Left ventricle myocardium inferior (tissue), 1 donor: ENCODE measurements at regions not wholly inside any gene's neighbourhood (a gene's known extent, or its start where the extent isn't known, plus 50 kb on each side); places are given as distances from the start of the nearest gene placed in this dataset.
A peak's percentile ranks its signal among the peaks of the same experiment; 100 is the strongest.

Source experiments
- DNase-seq: peaks from one replicate; pipeline ENCODE4 v3.0.0-alpha.2; 2020
- H3K27ac ChIP-seq: fragments of 200-600 bp; replicated peaks from 2 replicates; pipeline ENCODE4 v1.8.0; 2021
- H3K27me3 ChIP-seq: fragments of 200-600 bp; 2 replicates; pipeline ENCODE4 v1.8.0; 2021; ENCODE audit warnings: low read depth
- H3K36me3 ChIP-seq: fragments of 200-600 bp; 2 replicates; pipeline ENCODE4 v1.8.0; 2021
- H3K4me1 ChIP-seq: fragments of 200-600 bp; 2 replicates; pipeline ENCODE4 v1.8.0; 2021
- H3K4me3 ChIP-seq: fragments of 200-600 bp; 2 replicates; pipeline ENCODE4 v1.8.0; 2021; ENCODE audit warnings: mild to moderate bottlenecking, moderate library complexity
- H3K9me3 ChIP-seq: fragments of 200-600 bp; replicated peaks from 2 replicates; pipeline ENCODE4 v1.8.0; 2021
- CTCF ChIP-seq: fragments of 200-600 bp; IDR thresholded peaks from 2 replicates; pipeline ENCODE4 v1.8.0; 2021; ENCODE audit warnings: antibody characterized with exemption, mild to moderate bottlenecking, borderline replicate concordance
- intact Hi-C: fragments of 100-400 bp; cut with micrococcal nuclease; formaldehyde crosslinking; loops from one replicate; pipeline ENCODE4 v1.11.0; 2022
- donor health status: DM: no; HTN: yes; CAD: no; lungs with severe emphysema.

GRCh38 chr9:746661-747434 lies 94.6 kb upstream of the DMRT1 start:
- H3K4me1 ChIP-seq = peaks cover 83% of the 10 kb centered on the region
- no peak for TF ChIP-seq CTCF
- peak overlapping the region; percentile 94 for H3K27ac ChIP-seq
- DNase-seq = no peak
- H3K4me3 ChIP-seq = no peak overlapping the region
- peaks cover 58% of the 10 kb centered on the region for H3K36me3 ChIP-seq
- no peaks in the 10 kb centered on the region for H3K9me3 ChIP-seq
- no peaks in the 10 kb centered on the region for H3K27me3 ChIP-seq
- intact Hi-C loops = no loop called here

GRCh38 chr9:747567-747966 lies 93.9 kb upstream of the DMRT1 start:
- peaks cover 51% of the 10 kb centered on the region for H3K36me3 ChIP-seq
- peaks cover 80% of the 10 kb centered on the region for H3K4me1 ChIP-seq
- H3K27ac ChIP-seq = peak overlapping the region; percentile 94

GRCh38 chr9:748861-749497 lies 92.5 kb upstream of the DMRT1 start:
- H3K36me3 ChIP-seq = peaks cover 37% of the 10 kb centered on the region
- peaks cover 70% of the 10 kb centered on the region for H3K4me1 ChIP-seq
- no peaks in the 10 kb centered on the region for H3K9me3 ChIP-seq
- no peak for TF ChIP-seq CTCF
- H3K27me3 ChIP-seq = no peaks in the 10 kb centered on the region
- no peak overlapping the region for H3K4me3 ChIP-seq
- H3K27ac ChIP-seq = peak overlapping the region; percentile 94
- intact Hi-C loops = no loop called here
- DNase-seq = no peak

More at GRCh38 chr9:747567-747966, 93.9 kb upstream of the DMRT1 start:
- Histone ChIP-seq H3K27me3 (no peaks in the 10 kb centered on the region), H3K9me3 (no peaks in the 10 kb centered on the region), H3K4me3 (no peak overlapping the region)
- no peak for DNase-seq
- intact Hi-C loops = no loop called here
- TF ChIP-seq CTCF = no peak

GRCh38 chr9:749716-750115 lies 91.8 kb upstream of the DMRT1 start:
- no peak for DNase-seq
- intact Hi-C loops = loop anchor here (10.0 kb wide), 1 partner anchor 55 kb away; no protein-coding TSS in a partner anchor
- Histone ChIP-seq H3K36me3 (peaks cover 30% of the 10 kb centered on the region), H3K9me3 (no peaks in the 10 kb centered on the region), H3K27me3 (no peaks in the 10 kb centered on the region), H3K4me1 (peaks cover 70% of the 10 kb centered on the region), H3K27ac (peak overlapping the region; percentile 94), H3K4me3 (no peak overlapping the region)
- TF ChIP-seq CTCF = no peak

- no peaks in the 10 kb centered on the region for H3K9me3 ChIP-seq
- DNase-seq = no peak
- peaks cover 23% of the 10 kb centered on the region for H3K36me3 ChIP-seq
- no peak overlapping the region for H3K4me3 ChIP-seq
- H3K4me1 ChIP-seq = peaks cover 67% of the 10 kb centered on the region
- peak overlapping the region; percentile 94 for H3K27ac ChIP-seq
- intact Hi-C loops = loop anchor here (10.0 kb wide), 1 partner anchor 56 kb away; no protein-coding TSS in a partner anchor
- no peak for TF ChIP-seq CTCF
- H3K27me3 ChIP-seq = no peaks in the 10 kb centered on the region
Measured at GRCh38 chr9:750249-750967, 91.1 kb upstream of the DMRT1 start.
